ENCODE measurements at regions not wholly inside any gene's neighbourhood (a gene's known extent, or its start where the extent isn't known, plus 50 kb on each side); places are given as distances from the start of the nearest gene placed in this dataset.

- no peak for TF ChIP-seq SRF (IDR thresholded peaks at IDR 0.05; ENCODE audit: low read depth, low read length)
- no peak for TF ChIP-seq POU5F1 (IDR thresholded peaks at IDR 0.05; ENCODE audit: low read depth, low read length)
- TF ChIP-seq, protein P1, sequence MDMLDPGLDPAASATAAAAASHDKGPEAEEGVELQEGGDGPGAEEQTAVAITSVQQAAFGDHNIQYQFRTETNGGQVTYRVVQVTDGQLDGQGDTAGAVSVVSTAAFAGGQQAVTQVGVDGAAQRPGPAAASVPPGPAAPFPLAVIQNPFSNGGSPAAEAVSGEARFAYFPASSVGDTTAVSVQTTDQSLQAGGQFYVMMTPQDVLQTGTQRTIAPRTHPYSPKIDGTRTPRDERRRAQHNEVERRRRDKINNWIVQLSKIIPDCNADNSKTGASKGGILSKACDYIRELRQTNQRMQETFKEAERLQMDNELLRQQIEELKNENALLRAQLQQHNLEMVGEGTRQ (IDR thresholded peaks at IDR 0.05; ENCODE audit: low read length): no peak
- no peak for TF ChIP-seq RNF2 (IDR thresholded peaks at IDR 0.05; ENCODE audit: borderline replicate concordance, low read depth, low read length, missing control alignments, poor library complexity, severe bottlenecking)
- no peak for TF ChIP-seq JUN (IDR thresholded peaks at IDR 0.05; ENCODE audit: low read depth, low read length)
Observed at GRCh38 chr2:211141646-211142045, 585.2 kb downstream of the CPS1 start (continued).
